Tibial nerve (tissue), 4 donors: ENCODE measurements at regions not wholly inside any gene's neighbourhood (a gene's known extent, or its start where the extent isn't known, plus 50 kb on each side); places are given as distances from the start of the nearest gene placed in this dataset.

Experiments used
- DNase-seq, 2 donors: peaks; one replicate each; pipeline ENCODE4 v3.0.0-alpha.2; 2019; ENCODE audit warnings: low spot score in 2 of 2
- H3K27ac ChIP-seq, 4 donors: fragments of 200-600 bp; sonication (generic) in 3 of 4; one replicate each; pipeline ENCODE4 v1.5.1; 2017 to 2019; ENCODE audit warnings: mild to moderate bottlenecking in 1 of 4
- H3K27me3 ChIP-seq, 2 donors: fragments of 200-600 bp; sonication (generic) in 1 of 2; one replicate each; pipeline versions ENCODE4 v1.5.1 to v1.6.0; 2017 to 2019
- H3K36me3 ChIP-seq, 3 donors: fragments of 200-600 bp; sonication (generic); one replicate each; pipeline ENCODE4 v1.5.1; 2018 to 2019
- H3K4me1 ChIP-seq, 4 donors: fragments of 200-600 bp; sonication (generic) in 3 of 4; one replicate each; pipeline ENCODE4 v1.5.1; 2017 to 2019
- H3K4me3 ChIP-seq, 4 donors: fragments of 200-600 bp; sonication (generic) in 3 of 4; one replicate each; pipeline ENCODE4 v1.5.1; 2017 to 2019; ENCODE audit warnings: mild to moderate bottlenecking in 1 of 4, moderate library complexity in 1 of 4
- H3K9me3 ChIP-seq, 4 donors: fragments of 200-600 bp; sonication (generic) in 3 of 4; one replicate each; pipeline ENCODE4 v1.5.1; 2017 to 2019
- CTCF ChIP-seq, 5 experiments: fragments of 200-600 bp in 3 of 5; fragments of 450-650 bp in 2 of 5; sonication (generic) in 3 of 5; IDR thresholded peaks; one replicate each; pipeline ENCODE4 v1.5.1; 2016 to 2019; ENCODE audit warnings: antibody characterized with exemption in 5 of 5, mild to moderate bottlenecking in 3 of 5, moderate library complexity in 2 of 5
- EP300 ChIP-seq, 2 donors: sonication (generic); formaldehyde crosslinking; IDR thresholded peaks; one replicate each; pipeline ENCODE4 v1.6.1; 2017; ENCODE audit warnings: antibody characterized with exemption in 2 of 2, mild to moderate bottlenecking in 1 of 2
- POLR2A ChIP-seq, 2 donors: fragments of 450-650 bp; IDR thresholded peaks; one replicate each; pipeline ENCODE4 v1.6.1; 2017; ENCODE audit warnings: antibody characterized with exemption in 2 of 2, mild to moderate bottlenecking in 2 of 2, moderate library complexity in 2 of 2
- WGBS, 2 donors: methylation state at CpG; one replicate each; pipeline ENCODE4 v1.1.5; 2018; 5-methylcytosine and 5-hydroxymethylcytosine counted together

GRCh38 chr1:208766832-208767231 lies 522.6 kb upstream of the PLXNA2 start:
- Histone ChIP-seq H3K27me3 (no peaks in the 10 kb centered on the region), H3K36me3 (no peaks in the 10 kb centered on the region), H3K4me1 (no peaks in the 10 kb centered on the region), H3K4me3 (no peak overlapping the region), H3K9me3 (no peaks in the 10 kb centered on the region), H3K27ac (no peak overlapping the region)
- no peak for DNase-seq
- TF ChIP-seq POLR2A (IDR thresholded peaks at IDR 0.05) (no peak), CTCF (IDR thresholded peaks at IDR 0.05) (no peak), EP300 (IDR thresholded peaks at IDR 0.05) (no peak)
- 63 to 68% methylated on average over 4 of the region's 4 CpGs for WGBS, 2 donors

- Histone ChIP-seq H3K36me3 (no peaks in the 10 kb centered on the region), H3K4me3 (no peak overlapping the region), H3K4me1 (no peaks in the 10 kb centered on the region), H3K27me3 (no peaks in the 10 kb centered on the region), H3K27ac (no peak overlapping the region), H3K9me3 (no peaks in the 10 kb centered on the region)
- no peak for DNase-seq
- TF ChIP-seq POLR2A (IDR thresholded peaks at IDR 0.05) (no peak), CTCF (IDR thresholded peaks at IDR 0.05) (no peak), EP300 (IDR thresholded peaks at IDR 0.05) (no peak)
- 52 to 57% methylated on average over 3 of the region's 3 CpGs for WGBS, 2 donors
Observed at GRCh38 chr1:208767816-208768215, 523.6 kb upstream of the PLXNA2 start.

- DNase-seq = no peak
- Histone ChIP-seq H3K9me3 (no peaks in the 10 kb centered on the region), H3K36me3 (no peaks in the 10 kb centered on the region), H3K27me3 (no peaks in the 10 kb centered on the region), H3K27ac (no peak overlapping the region), H3K4me1 (no peaks in the 10 kb centered on the region), H3K4me3 (no peak overlapping the region)
- WGBS, 2 donors = 82 to 83% methylated on average over 4 of the region's 4 CpGs
- no peak for TF ChIP-seq POLR2A (IDR thresholded peaks at IDR 0.05)
- TF ChIP-seq EP300 (IDR thresholded peaks at IDR 0.05) = no peak
- no peak for TF ChIP-seq CTCF (IDR thresholded peaks at IDR 0.05)
Observed at GRCh38 chr1:208772891-208773290, 528.7 kb upstream of the PLXNA2 start.

- Histone ChIP-seq H3K36me3 (no peaks in the 10 kb centered on the region), H3K9me3 (no peaks in the 10 kb centered on the region), H3K4me3 (no peak overlapping the region), H3K27ac (no peak overlapping the region), H3K4me1 (no peaks in the 10 kb centered on the region), H3K27me3 (no peaks in the 10 kb centered on the region)
- WGBS, 2 donors = 74 to 87% methylated on average over 3 of the region's 3 CpGs
- DNase-seq = no peak
- no peak for TF ChIP-seq EP300 (IDR thresholded peaks at IDR 0.05)
- TF ChIP-seq CTCF (IDR thresholded peaks at IDR 0.05) = no peak
- TF ChIP-seq POLR2A (IDR thresholded peaks at IDR 0.05) = no peak
Observed at GRCh38 chr1:208775841-208776240, 531.7 kb upstream of the PLXNA2 start.

GRCh38 chr1:208778417-208778816 lies 534.2 kb upstream of the PLXNA2 start:
- WGBS, 2 donors = 78 to 84% methylated on average over 6 of the region's 6 CpGs
- DNase-seq = no peak
- no peak overlapping the region for H3K27ac ChIP-seq
- TF ChIP-seq CTCF (IDR thresholded peaks at IDR 0.05) (no peak), POLR2A (IDR thresholded peaks at IDR 0.05) (no peak), EP300 (IDR thresholded peaks at IDR 0.05) (no peak)
- no peaks in the 10 kb centered on the region for H3K36me3 ChIP-seq
- no peaks in the 10 kb centered on the region for H3K9me3 ChIP-seq
- no peaks in the 10 kb centered on the region for H3K4me1 ChIP-seq
- H3K4me3 ChIP-seq = no peak overlapping the region
- H3K27me3 ChIP-seq = no peaks in the 10 kb centered on the region
